ENCODE measurements at regions not wholly inside any gene's neighbourhood (a gene's known extent, or its start where the extent isn't known, plus 50 kb on each side); places are given as distances from the start of the nearest gene placed in this dataset.
A peak's percentile ranks its signal among the peaks of the same experiment; 100 is the strongest.

- DNase-seq = no peak
Observed at GRCh38 chr3:66812741-66813140, 185.4 kb upstream of the KBTBD8 start.

GRCh38 chr3:66816090-66816761, 181.9 kb upstream of the KBTBD8 start:
- DNase-seq = peak; percentile 6 to 69 (median 68)

GRCh38 chr3:66817951-66818557, 180.1 kb upstream of the KBTBD8 start:
- no peak for DNase-seq

- DNase-seq = no peak
Observed at GRCh38 chr3:66819993-66820501, 178.1 kb upstream of the KBTBD8 start.

GRCh38 chr3:66822186-66823008, 175.7 kb upstream of the KBTBD8 start:
- peak; percentile 17 to 69 (median 55) for DNase-seq

- DNase-seq = no peak
Observed at GRCh38 chr3:66823009-66823397, 175.1 kb upstream of the KBTBD8 start.

GRCh38 chr3:66823532-66823931, 174.6 kb upstream of the KBTBD8 start:
- no peak for DNase-seq

- DNase-seq = no peak
Observed at GRCh38 chr3:66825375-66825774, 172.7 kb upstream of the KBTBD8 start.

- no peak for DNase-seq
Observed at GRCh38 chr3:66827726-66828125, 170.4 kb upstream of the KBTBD8 start.

GRCh38 chr3:66828303-66828702, 169.8 kb upstream of the KBTBD8 start:
- no peak for DNase-seq

- DNase-seq = no peak
Observed at GRCh38 chr3:66830301-66830700, 167.8 kb upstream of the KBTBD8 start.

- no peak for DNase-seq
Observed at GRCh38 chr3:66831931-66832330, 166.2 kb upstream of the KBTBD8 start.

GRCh38 chr3:66836363-66837152, 161.5 kb upstream of the KBTBD8 start:
- peak in 2 of 3 experiments; percentile 0 to 12 for DNase-seq

GRCh38 chr3:66838704-66839103, 159.4 kb upstream of the KBTBD8 start:
- DNase-seq = no peak

GRCh38 chr3:66839508-66839907, 158.6 kb upstream of the KBTBD8 start:
- DNase-seq = peak in 2 of 3 experiments; percentile 19 to 66

GRCh38 chr3:66842761-66843464, 155.2 kb upstream of the KBTBD8 start:
- DNase-seq = peak in 1 of 3 experiments; percentile 2

GRCh38 chr3:66851894-66852613, 146.1 kb upstream of the KBTBD8 start:
- DNase-seq = no peak

GRCh38 chr3:66854601-66855151, 143.4 kb upstream of the KBTBD8 start:
- no peak for DNase-seq

- no peak for DNase-seq
Observed at GRCh38 chr3:66856533-66856932, 141.6 kb upstream of the KBTBD8 start.

GRCh38 chr3:66858656-66859381, 139.3 kb upstream of the KBTBD8 start:
- no peak for DNase-seq

All from NCI-H1417 (cell line).